ENCODE measurements at regions not wholly inside any gene's neighbourhood (a gene's known extent, or its start where the extent isn't known, plus 50 kb on each side); places are given as distances from the start of the nearest gene placed in this dataset.

- DNase-seq (ENCODE audit: low read depth): no peak
These were observed 155.1 kb downstream of the HIPK3 start for GRCh38 chr11:33412241-33412640.

DNA sequence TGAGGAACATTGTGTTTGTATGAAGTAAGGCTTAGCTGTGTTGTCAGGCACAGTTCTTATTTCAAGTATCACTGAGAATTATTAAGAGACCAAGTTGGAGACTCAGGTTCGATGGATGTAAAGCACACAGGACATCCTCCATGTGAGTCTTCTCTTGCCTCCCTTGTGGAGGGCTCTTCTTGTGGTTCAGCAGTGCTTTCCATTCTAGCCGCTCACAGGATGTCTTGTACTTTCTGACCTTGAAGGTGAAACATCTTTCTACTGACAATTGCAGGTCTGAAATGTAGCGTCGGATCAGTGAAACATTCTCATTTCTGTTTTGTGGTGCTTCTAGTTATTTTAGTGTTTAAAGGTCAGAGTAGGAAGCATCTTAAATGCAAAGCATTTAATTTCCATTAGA, 154.6 kb downstream of the HIPK3 start:
- DNase-seq (ENCODE audit: low read depth): no peak

DNA sequence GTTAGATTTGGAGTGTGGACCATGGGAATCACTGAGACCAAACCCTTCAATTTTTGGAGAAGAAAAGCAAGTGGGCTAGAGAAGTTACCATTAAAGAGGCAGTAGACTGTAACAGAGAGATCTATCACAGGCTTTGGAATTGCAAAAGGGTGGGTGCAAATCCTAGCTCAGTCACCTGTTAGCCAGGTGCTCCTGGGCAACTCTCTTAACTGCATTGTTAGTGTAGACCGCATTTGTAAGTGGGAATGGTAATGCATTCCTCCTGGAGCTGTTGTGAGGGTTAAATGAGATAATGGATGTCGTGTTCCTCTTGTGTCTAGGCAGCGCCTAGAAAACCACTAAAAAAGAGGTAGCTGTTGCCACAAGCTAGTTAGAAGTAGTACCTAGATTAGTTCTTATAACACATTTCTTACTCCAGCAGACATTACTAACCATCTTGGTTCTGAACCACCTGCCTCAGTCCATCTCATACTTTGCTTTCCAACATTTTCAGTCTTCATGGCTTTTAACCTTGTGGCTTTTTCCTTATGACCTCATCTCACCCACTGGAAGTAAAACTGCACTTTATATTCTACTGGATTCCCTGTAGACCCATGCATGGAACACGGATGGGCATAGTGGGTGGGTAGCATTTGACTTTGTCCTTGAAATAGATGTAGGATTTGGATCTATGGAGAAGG, 153.0 kb downstream of the HIPK3 start:
- DNase-seq (ENCODE audit: low read depth): no peak

Data from activated T-cell treated with anti-CD3 and anti-CD28 coated beads for 1 hour (primary cell).